ENCODE measurements at regions not wholly inside any gene's neighbourhood (a gene's known extent, or its start where the extent isn't known, plus 50 kb on each side); places are given as distances from the start of the nearest gene placed in this dataset.

GRCh38 chr5:66326276-66326675, 182.2 kb downstream of the SREK1 start:
- H3K79me2 ChIP-seq (ENCODE audit: control insufficient read depth in 1 of 2, insufficient read depth in 2 of 2, low read length in 2 of 2), result no peaks in the 10 kb centered on the region
- no peak overlapping the region for H3K23ac ChIP-seq (ENCODE audit: insufficient read length)
- no peak overlapping the region for H2BK12ac ChIP-seq (ENCODE audit: low read depth, low read length)
- H2BK15ac ChIP-seq (ENCODE audit: low read length), result no peak overlapping the region
- no peaks in the 10 kb centered on the region for H3K9me3 ChIP-seq (ENCODE audit: insufficient read depth in 2 of 2, low read depth in 1 of 2, low read length in 1 of 2)
- no peak overlapping the region for H3K4ac ChIP-seq (replicated peaks; ENCODE audit: insufficient read length, low read depth, low read length)
- ChIA-PET POLR2A (ENCODE audit: partially characterized antibody) (no interaction called here), CTCF (ENCODE audit: partially characterized antibody) (interaction anchor here (10.4 kb wide), 1 partner anchor 18 kb away, joined by 96 read pairs; no protein-coding TSS in a partner anchor)
- H3K9ac ChIP-seq (replicated peaks in 1 of 4; ENCODE audit: extremely low read depth in 1 of 4, low read depth in 3 of 4, low read length in 3 of 4), result no peak overlapping the region
- no peaks in the 10 kb centered on the region for H4K20me1 ChIP-seq (replicated peaks in 1 of 2; ENCODE audit: control insufficient read depth in 1 of 2, insufficient read depth in 2 of 2, low read length in 2 of 2)
- no peak overlapping the region for H3K56ac ChIP-seq (replicated peaks; ENCODE audit: insufficient read length, low read depth, low read length)
- no peak overlapping the region for H2AK5ac ChIP-seq (ENCODE audit: low read depth, low read length)
- H3K27me3 ChIP-seq (replicated peaks in 1 of 4; ENCODE audit: control insufficient read depth in 3 of 4, extremely low read depth in 1 of 4, insufficient read depth in 3 of 4, low read length in 3 of 4), result no peaks in the 10 kb centered on the region
- DNase-seq (ENCODE audit: low read depth in 1 of 2, low spot score in 2 of 2), result no peak
- no peak overlapping the region for H2AFZ ChIP-seq (ENCODE audit: low read length)
- FAIRE-seq, result no peak
- no peak overlapping the region for H3K4me3 ChIP-seq (ENCODE audit: extremely low read depth in 1 of 4, insufficient read depth in 2 of 4, low read depth in 3 of 4, low read length in 4 of 4)
- no peak overlapping the region for H2BK20ac ChIP-seq (ENCODE audit: low read length)
- H3K4me2 ChIP-seq (ENCODE audit: insufficient read depth in 1 of 2, low read depth in 2 of 2, low read length in 2 of 2), result no peak overlapping the region
- H2BK5ac ChIP-seq (ENCODE audit: low read depth, low read length), result no peak overlapping the region
- no peak overlapping the region for H4K91ac ChIP-seq (replicated peaks; ENCODE audit: insufficient read length, low read length)
- H4K8ac ChIP-seq (ENCODE audit: extremely low read depth, insufficient read depth, low read length), result no peak overlapping the region
- no peaks in the 10 kb centered on the region for H3K36me3 ChIP-seq (ENCODE audit: control insufficient read depth in 2 of 4, insufficient read depth in 4 of 4, low read length in 3 of 4)
- H3K4me1 ChIP-seq (replicated peaks in 1 of 4; ENCODE audit: control insufficient read depth in 3 of 4, insufficient read depth in 4 of 4, low read length in 3 of 4), result no peaks in the 10 kb centered on the region
- H3K79me1 ChIP-seq (ENCODE audit: low read depth, low read length), result no peaks in the 10 kb centered on the region
- no peak overlapping the region for H3K14ac ChIP-seq (ENCODE audit: insufficient read length)
- WGBS, 2 experiments (ENCODE audit: extremely low coverage in 1 of 2, insufficient coverage in 1 of 2, insufficient read length in 1 of 2, insufficient replicate concordance in 2 of 2, low coverage in 1 of 2, low lambda C conversion rate in 2 of 2, missing lambda C conversion rate in 1 of 2), result 86% methylated on average over 1 of the region's 1 CpG; no CpG with 5 or more reads in 1 of the 2 experiments
- no peak overlapping the region for H3K27ac ChIP-seq (ENCODE audit: low read depth, low read length)
- H2BK120ac ChIP-seq (replicated peaks; ENCODE audit: low read depth, low read length), result no peak overlapping the region
- no peak overlapping the region for H3K18ac ChIP-seq (ENCODE audit: extremely low read depth, low read length)
- no peaks in the 10 kb centered on the region; the same call in none of the 2 replicates for H3K23me2 ChIP-seq (ENCODE audit: low read depth, low read length)
- no peak overlapping the region for H4K5ac ChIP-seq (ENCODE audit: insufficient read length, low read depth, low read length)
- TF ChIP-seq CBX8 (IDR thresholded peaks at IDR 0.05; ENCODE audit: borderline replicate concordance, low read depth, low read length), result no peak
- no peak for TF ChIP-seq ASH2L (IDR thresholded peaks at IDR 0.05; ENCODE audit: low read length)
- TF ChIP-seq SRF (IDR thresholded peaks at IDR 0.05; ENCODE audit: low read depth, low read length), result no peak
- TF ChIP-seq MAFK (IDR thresholded peaks at IDR 0.05; ENCODE audit: low read depth, low read length), result no peak
- TF ChIP-seq SP1 (IDR thresholded peaks at IDR 0.05; ENCODE audit: low read depth, low read length), result no peak
